H7 (cell line): ENCODE measurements at regions not wholly inside any gene's neighbourhood (a gene's known extent, or its start where the extent isn't known, plus 50 kb on each side); places are given as distances from the start of the nearest gene placed in this dataset.

ENCODE experiments used
- DNase-seq: peaks from one replicate; pipeline ENCODE4 v3.0.0; 2012
- H3K27me3 ChIP-seq: 2 replicates; pipeline ENCODE4 v1.6.0; 2011; ENCODE audit warnings: mild to moderate bottlenecking, low read length; ENCODE audit not compliant: control insufficient read depth, insufficient read depth
- H3K36me3 ChIP-seq: replicated peaks from 2 replicates; pipeline ENCODE4 v1.5.1; 2011; ENCODE audit warnings: low read length; ENCODE audit not compliant: control insufficient read depth, insufficient read depth
- H3K4me3 ChIP-seq: 2 replicates; pipeline ENCODE4 v1.5.1; 2011; ENCODE audit warnings: low read depth, mild to moderate bottlenecking, control low read depth, low read length, moderate library complexity; ENCODE audit not compliant: insufficient read depth

GRCh38 chr10:23870651-23871610, 338.0 kb upstream of the KIAA1217 start:
- Histone ChIP-seq H3K27me3 (no peaks in the 10 kb centered on the region; the same call in 1 of the 2 replicates), H3K4me3 (no peak overlapping the region), H3K36me3 (no peaks in the 10 kb centered on the region)
- DNase-seq, result no peak

- Histone ChIP-seq H3K4me3 (no peak overlapping the region), H3K36me3 (no peaks in the 10 kb centered on the region), H3K27me3 (no peaks in the 10 kb centered on the region; the same call in 1 of the 2 replicates)
- no peak for DNase-seq
These were observed 336.6 kb upstream of the KIAA1217 start for GRCh38 chr10:23872290-23872689.

GRCh38 chr10:23877791-23878320, 331.1 kb upstream of the KIAA1217 start:
- Histone ChIP-seq H3K4me3 (no peak overlapping the region), H3K36me3 (no peaks in the 10 kb centered on the region), H3K27me3 (no peaks in the 10 kb centered on the region; the same call in 1 of the 2 replicates)
- DNase-seq, result no peak

- H3K4me3 ChIP-seq, result no peak overlapping the region
These were observed 324.3 kb upstream of the KIAA1217 start for GRCh38 chr10:23884670-23885069.

GRCh38 chr10:23885853-23886252, 323.1 kb upstream of the KIAA1217 start:
- Histone ChIP-seq H3K27me3 (no peaks in the 10 kb centered on the region), H3K36me3 (no peaks in the 10 kb centered on the region), H3K4me3 (no peak overlapping the region)
- DNase-seq, result no peak

More at GRCh38 chr10:23884670-23885069, 324.3 kb upstream of the KIAA1217 start:
- Histone ChIP-seq H3K36me3 (no peaks in the 10 kb centered on the region), H3K27me3 (no peaks in the 10 kb centered on the region)
- no peak for DNase-seq

- Histone ChIP-seq H3K36me3 (no peaks in the 10 kb centered on the region), H3K4me3 (no peak overlapping the region), H3K27me3 (no peaks in the 10 kb centered on the region)
- DNase-seq, result peak; percentile 5
These were observed 322.6 kb upstream of the KIAA1217 start for GRCh38 chr10:23886355-23886754.

GRCh38 chr10:23891301-23891700, 317.6 kb upstream of the KIAA1217 start:
- Histone ChIP-seq H3K4me3 (no peak overlapping the region), H3K36me3 (no peaks in the 10 kb centered on the region), H3K27me3 (no peaks in the 10 kb centered on the region)
- DNase-seq, result no peak

GRCh38 chr10:23892296-23892695, 316.6 kb upstream of the KIAA1217 start:
- Histone ChIP-seq H3K4me3 (no peak overlapping the region), H3K36me3 (no peaks in the 10 kb centered on the region), H3K27me3 (no peaks in the 10 kb centered on the region)
- no peak for DNase-seq

GRCh38 chr10:23897267-23897666, 311.7 kb upstream of the KIAA1217 start:
- Histone ChIP-seq H3K36me3 (no peaks in the 10 kb centered on the region), H3K27me3 (no peaks in the 10 kb centered on the region), H3K4me3 (no peak overlapping the region)
- no peak for DNase-seq

- no peak for DNase-seq
- Histone ChIP-seq H3K36me3 (no peaks in the 10 kb centered on the region), H3K27me3 (no peaks in the 10 kb centered on the region), H3K4me3 (no peak overlapping the region)
These were observed 311.1 kb upstream of the KIAA1217 start for GRCh38 chr10:23897861-23898260.

GRCh38 chr10:23899166-23899565, 309.8 kb upstream of the KIAA1217 start:
- Histone ChIP-seq H3K4me3 (no peak overlapping the region), H3K36me3 (no peaks in the 10 kb centered on the region)

GRCh38 chr10:23910291-23910690, 298.6 kb upstream of the KIAA1217 start:
- Histone ChIP-seq H3K36me3 (no peaks in the 10 kb centered on the region), H3K27me3 (no peaks in the 10 kb centered on the region), H3K4me3 (no peak overlapping the region)
- no peak for DNase-seq

More at GRCh38 chr10:23899166-23899565, 309.8 kb upstream of the KIAA1217 start:
- no peaks in the 10 kb centered on the region for H3K27me3 ChIP-seq
- no peak for DNase-seq

GRCh38 chr10:23912884-23913404, 296.0 kb upstream of the KIAA1217 start:
- H3K4me3 ChIP-seq, result no peak overlapping the region
- no peak for DNase-seq
- H3K36me3 ChIP-seq, result no peaks in the 10 kb centered on the region
- H3K27me3 ChIP-seq, result no peaks in the 10 kb centered on the region

GRCh38 chr10:23914641-23915040, 294.3 kb upstream of the KIAA1217 start:
- Histone ChIP-seq H3K27me3 (no peaks in the 10 kb centered on the region), H3K36me3 (no peaks in the 10 kb centered on the region), H3K4me3 (no peak overlapping the region)
- no peak for DNase-seq

- DNase-seq, result no peak
- Histone ChIP-seq H3K4me3 (no peak overlapping the region), H3K27me3 (no peaks in the 10 kb centered on the region), H3K36me3 (no peaks in the 10 kb centered on the region)
These were observed 291.6 kb upstream of the KIAA1217 start for GRCh38 chr10:23917251-23917840.
